ENCODE measurements at regions not wholly inside any gene's neighbourhood (a gene's known extent, or its start where the extent isn't known, plus 50 kb on each side); places are given as distances from the start of the nearest gene placed in this dataset.

DNA sequence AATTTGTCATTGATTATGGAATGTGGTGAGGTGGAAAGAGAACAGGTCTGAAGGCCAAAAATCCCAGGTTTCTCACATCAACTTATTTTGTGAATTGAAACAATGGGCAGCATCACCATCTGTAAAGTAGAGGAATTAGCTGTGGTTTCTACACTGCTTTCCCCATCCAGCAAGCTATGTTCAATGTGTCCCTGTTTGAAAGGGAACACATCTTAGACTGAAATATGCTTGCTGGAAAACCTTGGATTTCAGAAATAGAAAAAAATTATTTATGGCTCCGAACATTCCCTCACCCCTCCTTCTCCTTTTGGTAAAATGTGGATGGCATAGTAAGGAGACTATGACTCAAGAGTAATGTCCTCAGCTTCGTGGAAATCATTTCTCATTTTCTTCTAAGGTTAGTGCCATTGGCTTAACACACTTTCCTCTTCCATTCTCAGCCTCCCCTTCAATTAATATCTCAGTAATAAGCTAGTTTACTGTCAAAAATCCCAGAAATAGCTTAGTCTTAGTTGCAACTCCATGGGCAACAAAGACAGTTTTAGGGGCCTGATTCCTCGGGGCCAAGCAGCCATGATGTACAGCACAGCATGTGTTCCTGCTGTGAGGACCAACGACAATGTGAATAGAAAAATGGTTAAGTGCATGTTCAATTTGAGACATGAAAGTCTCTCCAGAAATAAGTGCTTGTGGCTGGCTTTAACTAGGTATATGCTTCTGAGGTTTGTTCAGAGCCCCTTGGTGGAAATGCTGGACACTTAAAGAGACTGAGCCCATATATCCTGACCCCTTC is 205.8 kb upstream of the SLC38A2 start:
- H3K4me1 ChIP-seq: no peaks in the 10 kb centered on the region
- H3K4me3 ChIP-seq (ENCODE audit: low read depth, low read length): no peak overlapping the region
- TF ChIP-seq, protein P1, sequence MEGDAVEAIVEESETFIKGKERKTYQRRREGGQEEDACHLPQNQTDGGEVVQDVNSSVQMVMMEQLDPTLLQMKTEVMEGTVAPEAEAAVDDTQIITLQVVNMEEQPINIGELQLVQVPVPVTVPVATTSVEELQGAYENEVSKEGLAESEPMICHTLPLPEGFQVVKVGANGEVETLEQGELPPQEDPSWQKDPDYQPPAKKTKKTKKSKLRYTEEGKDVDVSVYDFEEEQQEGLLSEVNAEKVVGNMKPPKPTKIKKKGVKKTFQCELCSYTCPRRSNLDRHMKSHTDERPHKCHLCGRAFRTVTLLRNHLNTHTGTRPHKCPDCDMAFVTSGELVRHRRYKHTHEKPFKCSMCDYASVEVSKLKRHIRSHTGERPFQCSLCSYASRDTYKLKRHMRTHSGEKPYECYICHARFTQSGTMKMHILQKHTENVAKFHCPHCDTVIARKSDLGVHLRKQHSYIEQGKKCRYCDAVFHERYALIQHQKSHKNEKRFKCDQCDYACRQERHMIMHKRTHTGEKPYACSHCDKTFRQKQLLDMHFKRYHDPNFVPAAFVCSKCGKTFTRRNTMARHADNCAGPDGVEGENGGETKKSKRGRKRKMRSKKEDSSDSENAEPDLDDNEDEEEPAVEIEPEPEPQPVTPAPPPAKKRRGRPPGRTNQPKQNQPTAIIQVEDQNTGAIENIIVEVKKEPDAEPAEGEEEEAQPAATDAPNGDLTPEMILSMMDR (IDR thresholded peaks at IDR 0.05; ENCODE audit: low read depth, low read length): no peak
- H3K27me3 ChIP-seq: no peaks in the 10 kb centered on the region
- H3K9me3 ChIP-seq: no peaks in the 10 kb centered on the region; the same call in none of the 2 replicates
- no peaks in the 10 kb centered on the region for H3K36me3 ChIP-seq
- no peak for DNase-seq

DNA sequence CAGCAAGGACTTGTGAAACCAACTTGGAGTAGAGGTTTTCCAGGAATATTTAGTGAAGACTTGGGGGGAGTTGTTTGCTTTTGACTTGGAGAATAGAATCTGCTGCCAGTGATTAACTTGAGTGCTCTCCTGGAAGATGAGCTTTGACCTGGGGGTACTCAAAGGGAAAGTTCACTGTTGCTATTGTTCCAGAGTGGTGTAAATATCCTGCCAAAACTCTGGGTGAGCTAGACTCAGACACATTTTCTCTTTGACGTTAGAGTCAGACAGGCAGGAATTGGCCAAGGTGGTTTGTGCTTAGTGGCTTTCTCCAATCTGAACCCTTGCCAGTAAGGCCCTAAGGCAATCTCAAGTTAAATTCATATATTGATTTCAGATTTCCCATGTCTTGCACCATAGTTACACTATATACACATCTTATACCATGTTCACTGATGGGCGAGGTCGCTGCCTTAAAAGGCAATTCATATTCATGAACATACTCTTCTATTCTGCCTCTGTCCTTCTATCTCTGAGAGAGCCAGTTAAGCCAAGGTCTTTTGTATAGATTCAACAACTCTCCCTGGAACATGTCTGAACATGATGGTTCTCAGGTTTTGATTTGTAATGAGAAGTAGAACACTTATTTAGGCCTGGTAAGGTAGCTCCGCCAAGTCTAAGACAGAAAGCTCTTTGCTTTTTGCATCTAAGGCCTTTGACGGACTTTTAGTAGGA is 204.6 kb upstream of the SLC38A2 start:
- Histone ChIP-seq H3K4me3 (ENCODE audit: low read depth, low read length) (no peak overlapping the region), H3K27me3 (no peaks in the 10 kb centered on the region), H3K36me3 (no peaks in the 10 kb centered on the region), H3K4me1 (no peaks in the 10 kb centered on the region), H3K9me3 (no peaks in the 10 kb centered on the region; the same call in none of the 2 replicates)
- TF ChIP-seq, protein P1 (IDR thresholded peaks at IDR 0.05; ENCODE audit: low read depth, low read length): no peak
- DNase-seq: no peak

DNA sequence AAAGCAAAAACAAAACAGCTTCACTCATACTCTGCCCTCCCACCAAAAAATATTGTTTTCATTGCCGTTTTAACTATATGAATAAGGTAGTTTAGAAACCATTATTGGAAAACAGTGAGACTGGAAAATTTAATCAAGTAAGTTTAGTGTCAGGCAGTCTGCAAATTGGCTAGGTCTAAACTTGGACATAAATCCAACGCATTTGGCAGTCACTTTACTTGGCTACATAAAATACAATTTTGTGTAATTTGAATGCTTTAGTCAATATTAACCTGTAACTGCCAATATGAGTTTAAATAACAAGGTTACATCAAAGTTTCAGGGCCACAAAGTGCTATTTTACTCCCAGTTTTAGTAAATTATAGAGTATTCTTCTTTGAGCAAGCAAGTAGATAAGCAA is 202.3 kb upstream of the SLC38A2 start:
- H3K4me1 ChIP-seq: no peaks in the 10 kb centered on the region
- DNase-seq: no peak

DNA sequence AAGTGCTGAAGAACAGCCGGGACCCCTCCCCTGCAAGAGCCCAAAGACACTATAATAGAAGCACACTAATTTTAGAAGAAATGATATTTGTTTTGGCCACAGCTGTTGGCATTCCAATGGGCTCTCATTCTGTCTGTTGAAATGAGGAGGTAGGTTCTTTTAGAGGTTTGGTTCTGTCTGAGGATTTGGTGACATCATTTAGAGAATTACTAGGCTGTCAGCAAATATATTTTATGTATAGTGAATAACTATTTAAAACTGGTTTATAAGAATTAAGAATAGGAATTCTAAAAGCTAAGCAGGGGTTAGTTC is 200.7 kb upstream of the SLC38A2 start:
- no peak for DNase-seq
- Histone ChIP-seq H3K36me3 (no peaks in the 10 kb centered on the region), H3K4me3 (ENCODE audit: low read depth, low read length) (no peak overlapping the region), H3K4me1 (no peaks in the 10 kb centered on the region), H3K27me3 (no peaks in the 10 kb centered on the region), H3K9me3 (no peaks in the 10 kb centered on the region)
- TF ChIP-seq, protein P1 (IDR thresholded peaks at IDR 0.05; ENCODE audit: low read depth, low read length): no peak

More for the DNA sequence above, 202.3 kb upstream of the SLC38A2 start:
- H3K36me3 ChIP-seq: no peaks in the 10 kb centered on the region
- TF ChIP-seq, protein P1 (IDR thresholded peaks at IDR 0.05; ENCODE audit: low read depth, low read length): no peak
- H3K27me3 ChIP-seq: no peaks in the 10 kb centered on the region
- no peaks in the 10 kb centered on the region for H3K9me3 ChIP-seq
- no peak overlapping the region for H3K4me3 ChIP-seq (ENCODE audit: low read depth, low read length)

DNA sequence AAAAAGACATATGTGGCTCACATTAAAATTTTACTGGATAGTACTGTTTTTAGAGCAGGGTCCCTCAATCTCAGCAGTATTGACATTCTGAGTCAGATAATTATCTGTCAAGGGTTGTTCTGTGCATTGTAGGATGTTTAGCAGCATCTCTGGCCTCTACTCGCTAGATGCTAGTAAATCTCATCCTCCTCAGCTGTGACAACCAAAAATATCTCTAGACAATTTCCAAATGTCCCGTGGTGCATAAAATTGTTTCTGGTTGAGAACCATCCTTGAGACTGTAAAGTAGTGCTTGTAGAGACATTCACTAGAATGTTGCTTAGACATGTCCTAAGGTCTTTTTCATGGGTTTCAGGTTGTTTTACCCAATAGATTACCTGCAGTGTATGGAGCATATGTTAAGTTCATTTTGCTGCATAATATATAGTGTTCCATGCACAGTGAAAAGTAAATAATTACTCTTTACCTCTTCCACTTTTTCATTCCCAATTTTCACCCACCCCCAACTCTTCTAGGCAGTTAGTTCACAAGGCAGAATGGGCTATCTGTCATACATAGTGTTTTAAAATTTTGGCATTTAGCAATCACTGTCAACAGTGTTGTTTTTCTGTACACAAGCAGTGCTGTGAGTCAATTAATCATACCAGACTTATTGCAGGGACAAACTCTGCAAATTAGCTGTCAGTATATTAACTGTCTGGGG is 200.2 kb upstream of the SLC38A2 start:
- no peak for DNase-seq
- H3K4me1 ChIP-seq: no peaks in the 10 kb centered on the region
- H3K4me3 ChIP-seq (ENCODE audit: low read depth, low read length): no peak overlapping the region
- no peaks in the 10 kb centered on the region for H3K9me3 ChIP-seq
- no peaks in the 10 kb centered on the region for H3K27me3 ChIP-seq
- TF ChIP-seq, protein P1 (IDR thresholded peaks at IDR 0.05; ENCODE audit: low read depth, low read length): no peak
- H3K36me3 ChIP-seq: no peaks in the 10 kb centered on the region
